ENCODE measurements at regions not wholly inside any gene's neighbourhood (a gene's known extent, or its start where the extent isn't known, plus 50 kb on each side); places are given as distances from the start of the nearest gene placed in this dataset.

DNA sequence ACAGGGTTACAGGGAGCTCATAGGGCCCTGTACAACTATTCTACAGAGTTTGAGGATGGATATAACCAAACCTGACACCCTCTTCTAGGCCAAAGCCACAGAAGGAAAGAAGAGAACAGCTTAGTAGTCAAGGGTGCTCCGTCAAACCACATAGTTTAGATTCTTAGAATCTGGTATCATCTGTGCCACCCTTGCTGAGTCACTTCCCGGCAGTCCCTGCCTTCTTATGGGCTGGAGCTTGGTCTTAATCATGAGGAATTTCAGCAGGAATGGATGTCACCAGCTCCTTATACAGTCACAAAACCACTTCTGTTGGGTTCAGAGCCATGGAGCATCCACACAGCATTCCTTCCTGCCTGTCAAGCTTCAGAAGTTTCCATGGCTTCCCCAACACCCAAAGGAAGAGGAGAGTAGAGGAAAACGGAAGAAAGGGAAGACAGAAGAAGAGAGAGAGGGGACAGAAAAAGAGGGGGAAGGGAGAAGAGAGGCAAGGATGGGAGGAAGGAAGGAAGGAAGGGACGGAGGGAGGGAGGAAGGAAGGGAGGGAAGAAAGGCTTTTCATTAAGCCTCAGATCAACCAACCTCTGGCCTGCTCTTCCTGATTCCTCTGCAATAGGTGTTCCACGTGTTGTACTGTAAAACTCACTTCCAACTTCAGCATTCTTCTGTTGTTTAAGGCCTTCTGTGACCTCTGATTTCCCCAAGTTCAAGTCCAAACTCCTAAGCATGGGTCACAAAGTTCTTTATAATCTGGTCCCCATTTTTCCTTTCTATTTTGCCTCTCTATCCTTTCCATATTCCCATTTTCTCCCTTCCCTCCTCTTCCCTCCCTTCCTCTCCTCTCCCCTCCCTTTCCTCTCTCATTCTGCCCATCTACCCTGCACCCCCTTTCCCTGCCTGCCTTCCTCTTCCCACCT is 246.1 kb upstream of the TNP1 start:
- DNase-seq, result no peak

- DNase-seq, result no peak
Observed at GRCh38 chr2:217103752-217104545, 244.1 kb upstream of the TNP1 start.

DNA sequence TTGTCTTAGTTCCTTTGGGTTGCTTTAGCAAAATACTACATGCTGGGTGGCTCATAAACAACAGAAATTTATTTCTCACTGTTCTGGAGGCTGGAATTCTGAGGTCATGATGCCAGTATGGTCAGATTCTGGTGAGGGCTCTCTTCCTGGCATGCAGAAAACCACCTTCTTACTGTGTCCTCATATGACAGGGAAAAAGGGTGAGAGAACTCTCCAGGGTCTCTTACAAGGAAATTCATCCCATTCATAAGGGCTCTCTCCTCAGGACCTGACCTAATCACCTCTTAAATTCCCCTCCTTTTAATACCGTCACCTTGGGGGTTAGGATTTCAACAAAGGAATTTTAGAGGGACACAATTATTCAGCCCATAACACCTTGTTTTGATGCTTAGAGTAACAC is 243.1 kb upstream of the TNP1 start:
- no peak for DNase-seq

- no peak for DNase-seq
Observed at GRCh38 chr2:217101972-217102371, 242.1 kb upstream of the TNP1 start.

DNA sequence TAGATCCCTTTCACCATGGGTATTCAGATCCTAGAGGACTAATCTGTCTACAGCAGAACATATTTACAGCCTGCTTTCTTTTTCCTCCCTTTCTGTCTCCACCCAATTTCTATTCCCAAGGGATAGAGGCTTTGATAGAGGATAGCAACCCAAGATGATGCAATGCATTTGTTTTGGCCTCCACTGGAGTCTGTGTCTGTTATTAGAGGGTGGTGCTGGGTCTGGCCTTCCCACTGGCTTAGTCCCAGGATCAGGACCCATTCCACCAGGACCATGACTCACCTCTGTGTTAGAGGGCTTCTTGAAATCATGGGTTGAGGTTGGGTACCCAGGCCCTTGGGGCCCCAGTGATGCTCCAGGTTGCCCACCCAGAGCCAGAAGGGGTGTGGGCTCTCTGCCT is 239.7 kb upstream of the TNP1 start:
- no peak for DNase-seq

GRCh38 chr2:217098435-217098834 is 238.6 kb upstream of the TNP1 start:
- no peak for DNase-seq

DNA sequence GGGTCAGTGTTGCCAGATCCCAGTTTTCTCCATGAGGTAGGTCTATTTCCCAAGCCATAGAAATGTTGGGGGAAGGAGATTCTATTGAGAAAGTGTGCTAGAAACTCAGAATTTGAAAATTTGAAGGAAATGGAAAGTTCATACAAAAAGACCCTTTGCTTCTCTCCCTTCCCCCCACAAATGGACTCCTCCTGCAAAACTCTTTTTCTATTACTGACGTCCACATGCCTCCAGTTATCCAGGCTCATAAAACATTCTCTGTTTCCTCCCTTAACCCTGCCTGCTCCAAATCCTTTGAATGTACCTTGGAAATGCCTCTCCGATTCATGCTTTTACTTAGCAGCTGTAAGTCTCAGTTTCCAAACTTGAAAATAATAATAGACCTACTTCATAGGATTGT is 237.5 kb upstream of the TNP1 start:
- DNase-seq, result no peak

- DNase-seq, result no peak
Observed at GRCh38 chr2:217096474-217097225, 236.8 kb upstream of the TNP1 start.

- DNase-seq, result no peak
Observed at GRCh38 chr2:217095511-217096205, 235.8 kb upstream of the TNP1 start.

- no peak for DNase-seq
Observed at GRCh38 chr2:217092710-217093379, 233.0 kb upstream of the TNP1 start.

DNA sequence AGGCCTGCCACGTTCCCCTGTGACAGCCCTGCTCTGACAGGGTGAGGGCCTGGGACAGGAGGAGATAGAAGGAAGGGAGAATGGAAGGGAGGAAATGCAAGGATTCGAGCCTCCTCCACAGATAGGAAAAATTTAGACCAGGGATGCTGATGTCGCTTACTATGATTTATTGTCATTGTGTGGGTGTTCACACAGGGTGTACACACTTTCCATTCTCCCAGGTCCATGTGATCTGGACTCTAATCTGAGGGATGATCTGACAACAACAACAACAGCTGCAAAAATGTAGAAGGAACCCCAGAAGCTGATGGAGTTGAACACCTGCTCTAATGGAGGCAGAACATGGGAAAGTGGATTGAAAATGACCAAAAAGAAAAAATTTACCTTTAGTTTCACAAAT is 231.7 kb upstream of the TNP1 start:
- no peak for DNase-seq

DNA sequence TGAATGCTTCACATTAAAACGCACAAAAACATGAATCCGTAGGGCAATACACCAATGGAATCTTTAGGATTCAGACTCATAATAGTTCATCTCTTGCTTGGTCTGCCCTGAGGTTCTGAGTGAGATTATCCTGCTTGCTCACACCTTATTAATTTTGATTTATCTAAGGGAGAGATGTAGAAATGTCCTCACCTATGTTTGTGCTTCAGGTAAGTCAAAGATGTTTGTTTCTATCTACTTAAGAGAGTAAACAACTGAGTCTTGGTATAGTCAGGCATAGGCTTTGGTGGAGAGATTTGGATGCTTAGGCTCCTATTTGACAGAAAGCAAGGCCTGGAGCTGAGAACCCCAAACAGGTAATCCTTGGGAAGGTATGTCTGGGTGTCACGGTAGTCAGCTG is 231.0 kb upstream of the TNP1 start:
- no peak for DNase-seq

DNA sequence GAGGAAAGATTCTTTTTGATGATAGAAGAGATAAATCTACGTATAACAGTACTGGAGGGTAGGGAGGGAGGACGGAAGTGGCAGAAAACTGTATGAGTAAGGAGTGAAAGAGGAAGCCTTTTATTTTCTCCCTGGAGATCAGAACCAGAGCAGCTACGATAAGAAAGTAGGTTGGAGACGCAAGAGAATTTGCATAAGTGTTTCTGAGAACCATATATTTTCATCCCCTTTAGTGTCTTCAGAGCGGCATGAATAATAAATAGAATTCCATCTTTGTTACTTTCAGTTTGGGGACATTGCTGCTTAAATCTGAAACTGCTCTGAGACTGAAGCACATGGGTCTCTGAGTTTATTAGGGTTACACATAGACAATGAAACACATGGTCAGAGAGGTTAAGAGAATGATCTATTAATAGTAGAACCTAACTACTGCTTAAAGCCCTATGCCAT is 230.2 kb upstream of the TNP1 start:
- DNase-seq, result no peak

DNA sequence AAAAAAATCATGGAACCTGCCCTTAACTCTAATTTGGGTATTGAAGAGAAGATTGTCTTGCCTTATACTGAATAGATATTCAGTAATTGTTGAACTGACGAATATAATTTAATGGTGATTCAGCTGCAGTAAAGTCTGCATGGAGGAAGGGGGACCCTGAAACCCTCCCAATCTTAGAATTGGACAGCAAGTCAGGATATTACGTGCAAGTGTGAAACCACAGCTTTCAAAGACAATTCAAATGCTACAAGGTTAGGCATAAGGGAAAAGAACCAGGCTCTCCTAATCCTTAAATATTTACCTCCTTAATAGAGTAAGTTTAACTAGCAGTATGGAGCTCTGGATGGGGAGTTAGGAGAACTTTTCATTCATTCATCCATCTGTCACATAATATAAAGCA is 226.9 kb upstream of the TNP1 start:
- no peak for DNase-seq

- no peak for DNase-seq
Observed at GRCh38 chr2:217086038-217086522, 226.2 kb upstream of the TNP1 start.

- no peak for DNase-seq
Observed at GRCh38 chr2:217085543-217085942, 225.7 kb upstream of the TNP1 start.

DNA sequence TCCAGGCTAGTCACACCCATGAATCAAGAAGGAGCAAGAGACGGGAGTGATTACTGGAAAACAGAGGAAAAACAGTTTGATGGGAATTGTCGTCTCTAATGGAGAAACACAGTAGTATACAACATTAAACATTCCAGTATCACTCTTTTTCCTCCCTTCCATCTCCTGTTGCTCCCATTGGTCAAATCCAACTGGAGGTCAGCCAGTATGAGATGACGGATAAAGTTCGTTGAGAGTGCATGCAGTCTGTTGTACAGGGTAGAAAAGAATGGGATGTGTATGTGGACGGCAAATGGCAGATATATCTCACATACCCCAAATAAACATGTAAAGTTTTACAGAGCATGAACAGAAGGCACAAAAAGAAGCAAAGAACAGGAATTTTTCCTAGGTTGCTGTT is 221.9 kb upstream of the TNP1 start:
- DNase-seq, result no peak

- DNase-seq, result no peak
Observed at GRCh38 chr2:217079165-217079564, 219.3 kb upstream of the TNP1 start.

DNA sequence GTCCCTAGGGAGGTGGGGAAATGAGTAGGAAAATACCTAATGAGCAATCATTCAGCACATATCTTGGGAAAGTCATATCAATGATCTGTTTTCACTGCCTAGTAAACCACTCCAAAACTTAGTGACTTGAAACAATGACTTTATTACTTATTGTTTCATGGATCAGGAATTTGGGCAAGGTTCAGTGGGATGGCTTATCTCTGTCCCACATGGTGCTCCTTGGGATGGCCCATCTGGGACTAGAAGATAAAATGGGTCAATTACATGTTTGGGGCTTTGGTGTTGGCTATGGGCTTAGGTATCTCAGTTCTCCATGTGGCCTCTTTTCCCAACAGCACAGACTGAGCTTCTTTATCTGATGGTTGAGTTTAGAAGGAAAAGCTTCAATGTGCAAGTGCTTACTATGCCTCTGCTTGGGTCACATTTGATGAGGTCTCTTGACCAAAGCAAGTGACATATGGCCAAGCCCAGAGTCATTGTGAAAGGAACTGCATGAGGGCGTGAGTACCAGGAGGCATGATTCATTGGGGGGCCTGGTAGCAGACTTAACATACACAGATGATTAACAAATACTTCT is 218.1 kb upstream of the TNP1 start:
- no peak for DNase-seq

DNA sequence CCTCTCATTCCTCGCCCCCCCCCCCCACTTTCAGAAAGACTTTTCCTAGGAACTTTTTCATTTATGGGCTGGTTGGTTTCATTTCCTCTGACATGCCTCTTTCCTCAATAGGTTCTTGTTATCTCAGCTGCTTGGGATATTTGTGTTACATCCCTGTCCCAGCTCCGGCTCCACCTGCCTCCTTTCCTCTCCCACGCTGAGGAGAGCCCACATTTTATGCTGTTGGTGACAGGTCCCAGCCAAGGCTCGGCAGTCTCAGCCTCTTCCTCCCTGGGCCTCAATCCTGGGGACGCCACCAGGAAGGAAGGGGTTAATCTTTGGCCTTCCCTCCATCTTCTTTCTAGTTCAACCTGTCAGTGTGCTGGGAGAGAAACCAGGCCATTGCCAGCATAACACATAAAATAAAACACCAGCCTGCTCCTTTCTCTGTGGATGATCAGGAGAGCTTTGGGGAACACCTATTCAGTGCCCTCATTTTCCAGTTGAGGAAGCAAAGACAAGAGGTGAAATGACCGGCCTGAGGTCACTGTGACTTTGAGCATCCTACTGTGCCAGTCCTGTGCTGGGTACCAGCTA is 216.9 kb upstream of the TNP1 start:
- DNase-seq, result no peak

GRCh38 chr2:217076058-217076435 is 216.2 kb upstream of the TNP1 start:
- DNase-seq, result no peak

Data from hindlimb muscle (tissue), 1 donor.